T-helper 1 cell (primary cell): ENCODE measurements at regions not wholly inside any gene's neighbourhood (a gene's known extent, or its start where the extent isn't known, plus 50 kb on each side); places are given as distances from the start of the nearest gene placed in this dataset.

Source experiments
- DNase-seq, 5 donors: peaks; one replicate each; pipeline ENCODE4 v3.0.0-alpha.2; 2012 to 2020

GRCh38 chr7:32346253-32346652 is 143.9 kb downstream of the LSM5 start:
- no peak for DNase-seq

- DNase-seq: no peak
Observed at GRCh38 chr7:32336726-32337125, 153.5 kb downstream of the LSM5 start.

GRCh38 chr7:32335107-32335506 is 155.1 kb downstream of the LSM5 start:
- no peak for DNase-seq

- DNase-seq: no peak
Observed at GRCh38 chr7:32330602-32331001, 159.6 kb downstream of the LSM5 start.

- no peak for DNase-seq
Observed at GRCh38 chr7:32326078-32326477, 164.1 kb downstream of the LSM5 start.

GRCh38 chr7:32323712-32324111 is 166.5 kb downstream of the LSM5 start:
- DNase-seq: no peak

- DNase-seq: no peak
Observed at GRCh38 chr7:32319012-32319382, 171.2 kb downstream of the LSM5 start.

- no peak for DNase-seq
Observed at GRCh38 chr7:32318300-32319011, 171.7 kb downstream of the LSM5 start.

- DNase-seq: no peak
Observed at GRCh38 chr7:32316839-32317238, 173.3 kb downstream of the LSM5 start.

GRCh38 chr7:32314761-32315160 is 175.4 kb downstream of the LSM5 start:
- DNase-seq: no peak

GRCh38 chr7:32301427-32301826 is 188.8 kb downstream of the LSM5 start:
- DNase-seq: no peak

- DNase-seq: no peak
Observed at GRCh38 chr7:32299133-32299702, 191.0 kb downstream of the LSM5 start.

- no peak for DNase-seq
Observed at GRCh38 chr7:32298408-32299132, 191.6 kb downstream of the LSM5 start.

- DNase-seq: no peak
Observed at GRCh38 chr7:32293833-32294232, 196.3 kb downstream of the LSM5 start.

- DNase-seq: no peak
Observed at GRCh38 chr7:32289651-32290414, 200.3 kb downstream of the LSM5 start.

- DNase-seq: no peak
Observed at GRCh38 chr7:32285698-32286097, 204.5 kb downstream of the LSM5 start.

- DNase-seq: no peak
Observed at GRCh38 chr7:32283546-32283945, 206.6 kb downstream of the LSM5 start.

GRCh38 chr7:32279500-32279899 is 209.3 kb upstream of the PDE1C start:
- no peak for DNase-seq

GRCh38 chr7:32275216-32276009 is 205.2 kb upstream of the PDE1C start:
- DNase-seq: no peak

GRCh38 chr7:32273297-32273696 is 203.1 kb upstream of the PDE1C start:
- DNase-seq: no peak

- DNase-seq: no peak
Observed at GRCh38 chr7:32266932-32267475, 196.8 kb upstream of the PDE1C start.

GRCh38 chr7:32264702-32265284 is 194.6 kb upstream of the PDE1C start:
- no peak for DNase-seq
